ENCODE measurements at regions not wholly inside any gene's neighbourhood (a gene's known extent, or its start where the extent isn't known, plus 50 kb on each side); places are given as distances from the start of the nearest gene placed in this dataset.

DNA sequence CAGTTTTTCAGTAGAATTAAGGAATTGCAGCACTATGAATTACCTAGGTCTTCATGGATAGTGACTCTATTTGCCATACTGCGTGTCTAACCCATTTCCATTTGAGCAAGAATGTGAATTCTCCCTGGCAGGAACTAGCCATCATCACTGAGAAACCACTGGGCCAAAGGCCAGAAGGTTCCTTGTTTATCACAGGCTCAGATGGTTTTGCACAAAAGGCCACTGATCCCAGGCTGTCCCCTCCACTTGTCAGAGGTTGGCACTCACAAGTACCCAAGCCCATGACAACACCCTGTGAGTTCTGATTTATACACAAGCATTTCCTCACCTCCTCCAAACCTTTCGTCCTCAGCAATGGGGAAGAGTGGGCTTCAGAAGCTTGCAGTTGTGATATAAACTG, 131.8 kb downstream of the FOXB1 start:
- no peak for FAIRE-seq

DNA sequence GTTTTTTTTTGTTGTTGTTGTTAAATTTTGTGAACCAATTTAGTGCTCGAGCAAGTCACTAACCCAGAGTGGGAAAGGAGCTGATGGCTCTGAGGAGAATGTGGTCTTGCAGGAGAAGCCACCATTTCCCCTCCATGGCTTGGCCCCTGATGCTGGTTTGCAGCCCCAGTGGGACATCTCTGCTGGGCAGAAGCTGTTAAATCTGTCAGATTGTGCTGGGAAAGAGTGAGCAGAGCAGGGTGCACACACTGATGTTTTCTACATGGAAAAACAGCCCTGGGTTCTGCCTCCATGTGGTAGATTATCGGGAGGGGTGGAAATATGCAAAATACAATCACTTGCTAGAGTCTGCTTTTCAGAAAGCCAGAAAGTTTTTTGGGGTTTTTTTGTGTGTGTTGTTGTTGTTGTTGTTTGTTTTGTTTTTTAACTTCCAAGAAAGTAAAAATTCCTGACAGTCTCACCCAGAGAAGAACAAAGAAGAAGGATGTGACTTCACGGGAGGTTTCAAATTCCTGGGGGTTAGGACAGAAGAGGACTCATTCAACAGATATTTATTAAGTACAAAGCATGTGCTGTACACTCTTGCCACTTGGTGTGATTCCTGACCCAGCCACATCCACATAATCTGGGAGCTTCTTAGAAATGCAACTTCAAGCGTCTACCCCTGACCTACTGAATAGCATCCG, 133.7 kb downstream of the FOXB1 start:
- ChIA-PET CTCF (interaction anchor here (0.6 to 1.4 kb wide), 2 partner anchors 10 to 146 kb away, joined by 3 read pairs; no protein-coding TSS in a partner anchor), SMC1A (ENCODE audit: uncharacterized antibody, unreplicated experiment) (no interaction called here), POLR2A (no interaction called here), RAD21 (ENCODE audit: unreplicated experiment) (no interaction called here)
- intact Hi-C loops (cut with micrococcal nuclease; ENCODE audit: unreplicated experiment) (no loop called here), in situ Hi-C loops (cut with MboI) (no loop called here)
- Histone ChIP-seq H2AFZ (ENCODE audit: control insufficient read depth, low read depth, low read length) (no peak overlapping the region), H3K27me3 (replicated peaks in 1 of 2; ENCODE audit: control insufficient read depth in 2 of 2, insufficient read depth in 2 of 2, low read length in 1 of 2) (no peaks in the 10 kb centered on the region; a peak in 1 of 4 replicates), H3K4me1 (ENCODE audit: control insufficient read depth, insufficient read depth, low read length) (no peaks in the 10 kb centered on the region), H3K9ac (ENCODE audit: control insufficient read depth, insufficient read depth, low read length) (no peak overlapping the region), H3K9me3 (replicated peaks; ENCODE audit: control insufficient read depth, insufficient read depth, low read length) (no peaks in the 10 kb centered on the region), H3K36me3 (ENCODE audit: control insufficient read depth in 2 of 2, insufficient read depth in 2 of 2, low read length in 1 of 2) (no peaks in the 10 kb centered on the region), H3K4me2 (ENCODE audit: control insufficient read depth, insufficient read depth) (no peak overlapping the region), H3K4me3 (no peak overlapping the region), H3K27ac (ENCODE audit: control insufficient read depth, insufficient read depth) (no peak overlapping the region), H4K20me1 (ENCODE audit: control insufficient read depth, insufficient read depth) (no peaks in the 10 kb centered on the region), H3K79me2 (ENCODE audit: control insufficient read depth, insufficient read depth, low read length) (no peaks in the 10 kb centered on the region)
- no peak for ATAC-seq
- FAIRE-seq, result no peak
- TF ChIP-seq SPI1 (IDR thresholded peaks at IDR 0.05; ENCODE audit: borderline replicate concordance, insufficient read depth, low read depth, low read length), result no peak
- TF ChIP-seq, protein P1, sequence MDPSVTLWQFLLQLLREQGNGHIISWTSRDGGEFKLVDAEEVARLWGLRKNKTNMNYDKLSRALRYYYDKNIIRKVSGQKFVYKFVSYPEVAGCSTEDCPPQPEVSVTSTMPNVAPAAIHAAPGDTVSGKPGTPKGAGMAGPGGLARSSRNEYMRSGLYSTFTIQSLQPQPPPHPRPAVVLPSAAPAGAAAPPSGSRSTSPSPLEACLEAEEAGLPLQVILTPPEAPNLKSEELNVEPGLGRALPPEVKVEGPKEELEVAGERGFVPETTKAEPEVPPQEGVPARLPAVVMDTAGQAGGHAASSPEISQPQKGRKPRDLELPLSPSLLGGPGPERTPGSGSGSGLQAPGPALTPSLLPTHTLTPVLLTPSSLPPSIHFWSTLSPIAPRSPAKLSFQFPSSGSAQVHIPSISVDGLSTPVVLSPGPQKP (IDR thresholded peaks at IDR 0.05; ENCODE audit: low read depth, low read length), result no peak
- TF ChIP-seq, protein P2, sequence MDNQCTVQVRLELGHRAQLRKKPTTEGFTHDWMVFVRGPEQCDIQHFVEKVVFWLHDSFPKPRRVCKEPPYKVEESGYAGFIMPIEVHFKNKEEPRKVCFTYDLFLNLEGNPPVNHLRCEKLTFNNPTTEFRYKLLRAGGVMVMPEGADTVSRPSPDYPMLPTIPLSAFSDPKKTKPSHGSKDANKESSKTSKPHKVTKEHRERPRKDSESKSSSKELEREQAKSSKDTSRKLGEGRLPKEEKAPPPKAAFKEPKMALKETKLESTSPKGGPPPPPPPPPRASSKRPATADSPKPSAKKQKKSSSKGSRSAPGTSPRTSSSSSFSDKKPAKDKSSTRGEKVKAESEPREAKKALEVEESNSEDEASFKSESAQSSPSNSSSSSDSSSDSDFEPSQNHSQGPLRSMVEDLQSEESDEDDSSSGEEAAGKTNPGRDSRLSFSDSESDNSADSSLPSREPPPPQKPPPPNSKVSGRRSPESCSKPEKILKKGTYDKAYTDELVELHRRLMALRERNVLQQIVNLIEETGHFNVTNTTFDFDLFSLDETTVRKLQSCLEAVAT (IDR thresholded peaks at IDR 0.05), result no peak
- no peak for TF ChIP-seq SREBF2 (IDR thresholded peaks at IDR 0.05; ENCODE audit: low read length)
- TF ChIP-seq ASH2L (IDR thresholded peaks at IDR 0.05; ENCODE audit: borderline replicate concordance, low read depth), result no peak
- TF ChIP-seq SIN3A (IDR thresholded peaks at IDR 0.05; ENCODE audit: low read depth, low read length), result no peak
- TF ChIP-seq NR2C1 (IDR thresholded peaks at IDR 0.05), result no peak
- no peak for TF ChIP-seq STAT1 (conservative IDR thresholded peaks at IDR 0.05)
- no peak for TF ChIP-seq EGR1 (IDR thresholded peaks at IDR 0.05; ENCODE audit: borderline replicate concordance in 1 of 2, low read depth in 2 of 2, low read length in 2 of 2)
- no TSS peak for BruUV-seq (replicated peaks)
- no peak for DNase-seq (ENCODE audit: low read depth, low spot score)
- WGBS (ENCODE audit: insufficient coverage, insufficient replicate concordance, low lambda C conversion rate, missing lambda C conversion rate), result 60% methylated on average over 5 of the region's 5 CpGs

More for the DNA sequence above, 131.8 kb downstream of the FOXB1 start:
- Histone ChIP-seq H3K9ac (ENCODE audit: control insufficient read depth, insufficient read depth, low read length) (no peak overlapping the region), H3K27ac (ENCODE audit: control insufficient read depth, insufficient read depth) (no peak overlapping the region), H3K4me2 (ENCODE audit: control insufficient read depth, insufficient read depth) (no peak overlapping the region), H3K79me2 (ENCODE audit: control insufficient read depth, insufficient read depth, low read length) (no peaks in the 10 kb centered on the region), H3K4me1 (ENCODE audit: control insufficient read depth, insufficient read depth, low read length) (no peaks in the 10 kb centered on the region), H3K27me3 (replicated peaks in 1 of 2; ENCODE audit: control insufficient read depth in 2 of 2, insufficient read depth in 2 of 2, low read length in 1 of 2) (no peaks in the 10 kb centered on the region; a peak in 1 of 4 replicates), H2AFZ (ENCODE audit: control insufficient read depth, low read depth, low read length) (no peak overlapping the region), H3K4me3 (no peak overlapping the region), H4K20me1 (ENCODE audit: control insufficient read depth, insufficient read depth) (no peaks in the 10 kb centered on the region), H3K36me3 (ENCODE audit: control insufficient read depth in 2 of 2, insufficient read depth in 2 of 2, low read length in 1 of 2) (no peaks in the 10 kb centered on the region), H3K9me3 (replicated peaks; ENCODE audit: control insufficient read depth, insufficient read depth, low read length) (no peaks in the 10 kb centered on the region)
- SMC1A ChIA-PET (ENCODE audit: uncharacterized antibody, unreplicated experiment), result interaction anchor here (1.0 kb wide), 1 partner anchor 190 kb away, joined by 3 read pairs; no protein-coding TSS in a partner anchor
- CTCF ChIA-PET, result no interaction called here
- ATAC-seq (no peak), DNase-seq (ENCODE audit: low read depth, low spot score) (no peak)
- intact Hi-C loops (cut with micrococcal nuclease; ENCODE audit: unreplicated experiment), result no loop called here
- RAD21 ChIA-PET (ENCODE audit: unreplicated experiment), result no interaction called here
- no peak for TF ChIP-seq IRF4 (IDR thresholded peaks at IDR 0.05; ENCODE audit: low read depth, low read length)
- TF ChIP-seq ZNF384 (IDR thresholded peaks at IDR 0.05; ENCODE audit: borderline replicate concordance, low read depth, low read length), result no peak
- TF ChIP-seq SREBF1 (IDR thresholded peaks at IDR 0.05; ENCODE audit: low read length), result no peak
- no peak for TF ChIP-seq YBX1 (IDR thresholded peaks at IDR 0.05)
- TF ChIP-seq GABPA (IDR thresholded peaks at IDR 0.05; ENCODE audit: low read depth), result no peak
- TF ChIP-seq SMAD1 (IDR thresholded peaks at IDR 0.05; ENCODE audit: low read depth, partially characterized antibody), result no peak
- no peak for TF ChIP-seq HDAC2 (IDR thresholded peaks at IDR 0.05)
- BruUV-seq (replicated peaks), result no TSS peak
- 12% methylated on average over 2 of the region's 2 CpGs for WGBS (ENCODE audit: insufficient coverage, insufficient replicate concordance, low lambda C conversion rate, missing lambda C conversion rate)
- POLR2A ChIA-PET, result interaction anchor here (0.7 kb wide), 1 partner anchor 113 kb away, joined by 3 read pairs; no protein-coding TSS in a partner anchor
- in situ Hi-C loops (cut with MboI), result no loop called here

All from GM12878 (cell line).